Ascending aorta (tissue), 2 donors: ENCODE measurements at regions not wholly inside any gene's neighbourhood (a gene's known extent, or its start where the extent isn't known, plus 50 kb on each side); places are given as distances from the start of the nearest gene placed in this dataset.

Source experiments
- DNase-seq, 2 donors: peaks; one replicate each; pipeline ENCODE4 v3.0.0-alpha.2; 2019; ENCODE audit warnings: low spot score in 2 of 2
- H3K27ac ChIP-seq, 2 donors: fragments of 200-600 bp; sonication (generic); one replicate each; pipeline ENCODE4 v1.5.1; 2016 to 2017; ENCODE audit warnings: mild to moderate bottlenecking in 1 of 2
- H3K27me3 ChIP-seq: fragments of 200-600 bp; sonication (generic); one replicate; pipeline ENCODE4 v1.5.1; 2017
- H3K36me3 ChIP-seq, 2 donors: fragments of 200-600 bp; sonication (generic); one replicate each; pipeline ENCODE4 v1.5.1; 2016
- H3K4me1 ChIP-seq, 2 donors: fragments of 200-600 bp; sonication (generic); one replicate each; pipeline ENCODE4 v1.5.1; 2016 to 2017; ENCODE audit warnings: mild to moderate bottlenecking in 1 of 2
- H3K4me3 ChIP-seq, 2 donors: fragments of 200-600 bp; sonication (generic); one replicate each; pipeline ENCODE4 v1.5.1; 2016 to 2017; ENCODE audit warnings: mild to moderate bottlenecking in 1 of 2
- H3K9me3 ChIP-seq, 2 donors: fragments of 200-600 bp; sonication (generic); one replicate each; pipeline ENCODE4 v1.5.1; 2016
- intact Hi-C: fragments of 100-400 bp; cut with DNase I; formaldehyde crosslinking; loops from one replicate; pipeline ENCODE4 v1.15.1; 2023
- TF ChIP-seq, protein P1 (sequence below), 3 experiments: fragments of 200-600 bp in 2 of 3; fragments of 450-650 bp in 1 of 3; sonication (generic) in 2 of 3; IDR thresholded peaks; one replicate each; pipeline ENCODE4 v1.5.1; 2016 to 2019; ENCODE audit warnings: antibody characterized with exemption in 3 of 3, mild to moderate bottlenecking in 1 of 3, moderate library complexity in 1 of 3

DNA sequence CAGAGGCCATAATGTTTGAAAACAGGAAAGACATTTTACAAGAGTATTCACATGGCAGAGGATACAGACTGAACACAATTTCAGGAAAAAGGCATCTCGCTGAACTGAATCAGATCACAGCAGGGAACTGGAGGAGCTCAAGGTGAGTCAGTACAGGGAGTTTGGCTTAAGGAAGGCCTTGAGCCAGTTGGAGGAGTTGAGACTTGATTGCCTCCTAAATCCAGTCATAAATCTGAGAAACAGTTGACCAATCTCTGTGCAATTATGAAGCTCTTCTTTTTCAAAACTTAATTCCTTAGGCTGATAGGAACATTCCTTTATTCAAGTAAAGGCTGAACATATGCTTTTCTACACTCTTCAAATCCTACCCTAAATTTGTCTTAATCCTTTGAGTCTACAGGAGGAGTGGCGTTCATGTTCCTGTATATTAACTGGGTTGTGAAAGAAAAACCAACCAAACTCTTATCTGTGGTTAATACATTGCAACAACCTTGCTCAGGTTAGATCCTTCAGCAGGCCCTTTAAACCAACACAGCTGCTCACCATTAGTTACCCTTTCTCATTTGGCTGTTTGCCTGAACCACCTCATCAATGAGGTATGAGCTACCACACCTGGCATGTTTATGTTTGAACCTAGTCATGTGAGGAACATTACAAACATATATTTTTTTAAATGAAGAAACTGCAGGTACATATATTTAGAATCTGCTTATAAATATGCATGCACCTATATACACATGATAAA, 404.1 kb upstream of the ATP11B start:
- intact Hi-C loops, result no loop called here
- TF ChIP-seq, protein P1, sequence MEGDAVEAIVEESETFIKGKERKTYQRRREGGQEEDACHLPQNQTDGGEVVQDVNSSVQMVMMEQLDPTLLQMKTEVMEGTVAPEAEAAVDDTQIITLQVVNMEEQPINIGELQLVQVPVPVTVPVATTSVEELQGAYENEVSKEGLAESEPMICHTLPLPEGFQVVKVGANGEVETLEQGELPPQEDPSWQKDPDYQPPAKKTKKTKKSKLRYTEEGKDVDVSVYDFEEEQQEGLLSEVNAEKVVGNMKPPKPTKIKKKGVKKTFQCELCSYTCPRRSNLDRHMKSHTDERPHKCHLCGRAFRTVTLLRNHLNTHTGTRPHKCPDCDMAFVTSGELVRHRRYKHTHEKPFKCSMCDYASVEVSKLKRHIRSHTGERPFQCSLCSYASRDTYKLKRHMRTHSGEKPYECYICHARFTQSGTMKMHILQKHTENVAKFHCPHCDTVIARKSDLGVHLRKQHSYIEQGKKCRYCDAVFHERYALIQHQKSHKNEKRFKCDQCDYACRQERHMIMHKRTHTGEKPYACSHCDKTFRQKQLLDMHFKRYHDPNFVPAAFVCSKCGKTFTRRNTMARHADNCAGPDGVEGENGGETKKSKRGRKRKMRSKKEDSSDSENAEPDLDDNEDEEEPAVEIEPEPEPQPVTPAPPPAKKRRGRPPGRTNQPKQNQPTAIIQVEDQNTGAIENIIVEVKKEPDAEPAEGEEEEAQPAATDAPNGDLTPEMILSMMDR (IDR thresholded peaks at IDR 0.05), result no peak
- H3K9me3 ChIP-seq, result no peaks in the 10 kb centered on the region

DNA sequence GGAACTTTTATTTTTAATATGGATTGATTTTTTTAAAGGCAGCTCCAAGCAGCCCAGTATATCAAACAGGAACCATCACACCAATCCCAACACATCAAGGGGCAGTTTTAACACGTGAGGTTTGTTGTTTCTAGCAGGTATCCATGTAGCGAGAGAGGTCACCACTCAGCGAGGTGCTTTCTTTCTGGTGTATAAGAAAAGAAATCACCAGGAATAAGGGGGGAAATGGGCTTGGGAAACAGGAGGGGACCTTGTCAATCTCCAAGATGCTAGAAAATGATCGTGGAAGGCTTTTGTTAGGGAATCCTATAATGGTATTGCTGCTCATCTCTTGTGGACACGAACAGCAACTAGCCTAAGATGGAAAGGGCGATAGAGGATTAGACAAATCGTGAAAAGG, 402.9 kb upstream of the ATP11B start:
- Histone ChIP-seq H3K27me3 (no peaks in the 10 kb centered on the region), H3K4me1 (no peaks in the 10 kb centered on the region), H3K36me3 (no peaks in the 10 kb centered on the region), H3K4me3 (no peak overlapping the region), H3K27ac (no peak overlapping the region), H3K9me3 (no peaks in the 10 kb centered on the region)
- TF ChIP-seq, protein P1 (IDR thresholded peaks at IDR 0.05), result no peak
- intact Hi-C loops, result no loop called here
- DNase-seq, result no peak

More for the DNA sequence above, 404.1 kb upstream of the ATP11B start:
- no peaks in the 10 kb centered on the region for H3K4me1 ChIP-seq
- DNase-seq, result no peak
- no peaks in the 10 kb centered on the region for H3K27me3 ChIP-seq
- no peaks in the 10 kb centered on the region for H3K36me3 ChIP-seq
- H3K27ac ChIP-seq, result no peak overlapping the region
- H3K4me3 ChIP-seq, result no peak overlapping the region

DNA sequence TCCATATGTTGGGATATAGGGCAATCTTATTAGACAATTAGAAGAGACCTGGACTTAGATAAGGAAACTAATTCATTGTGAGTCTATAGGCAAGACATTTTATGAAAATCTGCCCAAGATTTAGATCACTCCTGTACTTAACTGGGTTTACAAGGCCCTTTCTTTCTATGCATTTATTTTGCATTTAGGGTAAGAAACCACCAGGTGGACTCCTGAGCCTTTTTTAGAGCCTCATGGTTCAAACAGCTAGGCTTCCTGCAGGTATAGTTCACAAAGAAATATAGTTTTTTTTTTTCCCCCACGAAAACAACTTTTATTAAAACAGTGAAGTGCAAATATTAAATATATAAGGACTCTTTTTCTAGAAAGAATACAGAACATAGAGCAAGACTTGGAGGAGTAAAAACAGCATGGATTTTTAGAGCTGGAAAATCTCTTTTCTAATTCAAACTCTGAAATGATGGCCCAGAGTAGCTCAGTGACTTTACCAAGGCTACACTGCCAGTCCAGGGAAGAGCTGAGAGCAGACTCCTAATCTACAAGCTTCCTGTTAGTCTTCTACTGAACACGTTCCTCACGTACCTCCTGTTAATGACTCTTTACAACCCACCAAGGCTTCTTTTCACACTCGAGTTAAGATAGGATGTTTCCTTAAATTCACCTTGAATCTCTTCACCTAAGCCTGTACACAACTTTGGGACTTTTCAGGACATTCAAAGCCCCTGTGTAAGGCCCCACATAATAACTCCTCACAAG, 400.9 kb upstream of the ATP11B start:
- Histone ChIP-seq H3K27ac (no peak overlapping the region), H3K4me3 (no peak overlapping the region), H3K36me3 (no peaks in the 10 kb centered on the region), H3K9me3 (no peaks in the 10 kb centered on the region), H3K27me3 (no peaks in the 10 kb centered on the region), H3K4me1 (no peaks in the 10 kb centered on the region)
- DNase-seq, result no peak
- TF ChIP-seq, protein P1 (IDR thresholded peaks at IDR 0.05), result no peak
- intact Hi-C loops, result no loop called here

DNA sequence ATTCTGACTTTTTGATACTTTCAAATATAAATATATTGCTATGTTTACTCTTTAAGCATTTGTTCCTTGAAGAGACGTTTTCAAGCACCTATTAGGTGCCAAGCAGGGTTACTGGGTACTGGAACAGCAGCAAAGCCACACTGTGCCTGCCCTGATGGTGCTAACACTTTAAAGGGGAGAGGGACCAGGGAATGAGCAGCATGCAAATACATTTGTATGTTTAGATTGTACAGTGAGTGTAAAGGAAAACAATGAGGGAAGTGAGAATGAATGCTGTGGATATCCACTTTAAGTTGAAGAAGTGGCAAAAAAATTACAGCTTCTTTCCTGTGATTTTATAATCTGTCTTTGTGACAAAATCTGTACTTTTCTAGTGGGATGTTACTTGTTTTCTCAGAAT, 400.2 kb upstream of the ATP11B start:
- H3K4me3 ChIP-seq, result no peak overlapping the region
- H3K4me1 ChIP-seq, result no peaks in the 10 kb centered on the region
- no peaks in the 10 kb centered on the region for H3K36me3 ChIP-seq
- no peaks in the 10 kb centered on the region for H3K9me3 ChIP-seq
- TF ChIP-seq, protein P1 (IDR thresholded peaks at IDR 0.05), result no peak
- H3K27ac ChIP-seq, result no peak overlapping the region
- DNase-seq, result no peak
- no peaks in the 10 kb centered on the region for H3K27me3 ChIP-seq
- intact Hi-C loops, result no loop called here

DNA sequence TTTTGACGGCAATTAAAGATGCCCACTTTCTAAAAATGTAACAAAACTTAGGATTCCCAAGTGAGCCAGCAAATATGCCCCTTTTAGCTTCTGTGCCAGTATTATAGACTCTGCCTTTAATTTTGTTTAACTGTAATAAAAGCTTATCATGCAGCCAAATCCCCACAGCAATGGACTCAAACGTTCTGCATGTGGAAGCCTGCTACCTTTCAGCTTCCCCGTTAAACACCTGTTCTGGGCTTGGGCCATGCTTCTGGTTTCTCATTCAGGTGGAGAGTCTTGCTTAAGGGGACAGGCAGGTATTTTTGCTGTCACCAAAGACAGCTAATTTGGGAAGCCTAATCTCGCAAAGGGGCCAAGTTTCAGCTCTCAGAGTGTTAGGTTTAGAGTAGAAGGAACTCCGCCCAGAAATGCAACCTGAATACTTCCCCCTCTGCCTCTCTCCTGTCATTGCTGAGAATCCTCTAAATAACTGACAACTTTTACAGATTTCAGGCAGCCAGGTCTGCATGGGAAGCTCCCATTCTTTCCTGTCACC, 399.4 kb upstream of the ATP11B start:
- DNase-seq, result no peak
- no peaks in the 10 kb centered on the region for H3K36me3 ChIP-seq
- H3K27me3 ChIP-seq, result no peaks in the 10 kb centered on the region
- no peak overlapping the region for H3K27ac ChIP-seq
- H3K4me1 ChIP-seq, result no peaks in the 10 kb centered on the region
- intact Hi-C loops, result no loop called here
- no peak overlapping the region for H3K4me3 ChIP-seq
- TF ChIP-seq, protein P1 (IDR thresholded peaks at IDR 0.05), result no peak
- H3K9me3 ChIP-seq, result no peaks in the 10 kb centered on the region
